NCI-H345 (cell line): ENCODE measurements at regions not wholly inside any gene's neighbourhood (a gene's known extent, or its start where the extent isn't known, plus 50 kb on each side); places are given as distances from the start of the nearest gene placed in this dataset.

Experiments
- DNase-seq: peaks from one replicate; lab custom pipeline; 2025; lab: John Stamatoyannopoulos, UW

- no peak for DNase-seq
Observed at GRCh38 chr17:54007855-54008254, 185.1 kb downstream of the KIF2B start.

- no peak for DNase-seq
Observed at GRCh38 chr17:54009502-54009901, 186.8 kb downstream of the KIF2B start.

GRCh38 chr17:54013072-54013471 lies 190.3 kb downstream of the KIF2B start:
- DNase-seq: no peak

- DNase-seq: no peak
Observed at GRCh38 chr17:54015734-54016133, 193.0 kb downstream of the KIF2B start.

- no peak for DNase-seq
Observed at GRCh38 chr17:54021418-54021817, 198.7 kb downstream of the KIF2B start.

- DNase-seq: no peak
Observed at GRCh38 chr17:54028986-54029580, 206.4 kb downstream of the KIF2B start.

GRCh38 chr17:54029986-54030385 lies 207.3 kb downstream of the KIF2B start:
- DNase-seq: peak; percentile 9

- no peak for DNase-seq
Observed at GRCh38 chr17:54046570-54046969, 223.8 kb downstream of the KIF2B start.

GRCh38 chr17:54063639-54064038 lies 240.9 kb downstream of the KIF2B start:
- DNase-seq: no peak

GRCh38 chr17:54085020-54085419 lies 262.3 kb downstream of the KIF2B start:
- DNase-seq: no peak

- DNase-seq: no peak
Observed at GRCh38 chr17:54085934-54086333, 263.2 kb downstream of the KIF2B start.

- DNase-seq: no peak
Observed at GRCh38 chr17:54096216-54096615, 273.5 kb downstream of the KIF2B start.

GRCh38 chr17:54099221-54099620 lies 276.5 kb downstream of the KIF2B start:
- no peak for DNase-seq

GRCh38 chr17:54102246-54102645 lies 279.5 kb downstream of the KIF2B start:
- no peak for DNase-seq

- DNase-seq: no peak
Observed at GRCh38 chr17:54111576-54111975, 288.8 kb downstream of the KIF2B start.

- no peak for DNase-seq
Observed at GRCh38 chr17:54117452-54117851, 294.7 kb downstream of the KIF2B start.

GRCh38 chr17:54124456-54124855 lies 301.7 kb downstream of the KIF2B start:
- no peak for DNase-seq

GRCh38 chr17:54153423-54153822 lies 330.7 kb downstream of the KIF2B start:
- no peak for DNase-seq

- DNase-seq: no peak
Observed at GRCh38 chr17:54157542-54157941, 334.8 kb downstream of the KIF2B start.

- DNase-seq: no peak
Observed at GRCh38 chr17:54172096-54172984, 349.6 kb downstream of the KIF2B start.

GRCh38 chr17:54172985-54173316 lies 350.2 kb downstream of the KIF2B start:
- no peak for DNase-seq

GRCh38 chr17:54177606-54178308 lies 355.0 kb downstream of the KIF2B start:
- DNase-seq: no peak

GRCh38 chr17:54180950-54181349 lies 358.2 kb downstream of the KIF2B start:
- no peak for DNase-seq
